ENCODE measurements at regions not wholly inside any gene's neighbourhood (a gene's known extent, or its start where the extent isn't known, plus 50 kb on each side); places are given as distances from the start of the nearest gene placed in this dataset.

- Histone ChIP-seq H2AFZ (ENCODE audit: low read depth, low read length) (no peak overlapping the region), H3K4me3 (ENCODE audit: low read length) (no peak overlapping the region), H3K4me2 (ENCODE audit: low read length) (peak overlapping the region; percentile 11; the same call in 1 of the 2 replicates), H3K27ac (ENCODE audit: low read length) (no peak overlapping the region), H3K9ac (ENCODE audit: low read length) (no peak overlapping the region), H3K36me3 (replicated peaks; ENCODE audit: low read depth, low read length) (no peaks in the 10 kb centered on the region), H3K27me3 (ENCODE audit: low read depth, low read length) (peaks cover 6% of the 10 kb centered on the region; the same call in 1 of the 2 replicates), H3K4me1 (ENCODE audit: low read length) (peaks cover 11% of the 10 kb centered on the region; the same call in 1 of the 2 replicates), H3K9me3 (ENCODE audit: insufficient read depth, low read length) (no peaks in the 10 kb centered on the region), H3K79me2 (ENCODE audit: low read length) (peaks cover 24% of the 10 kb centered on the region), H4K20me1 (ENCODE audit: insufficient read depth, low read length) (peaks cover 52% of the 10 kb centered on the region)
- TF ChIP-seq EZH2phosphoT487 (IDR thresholded peaks at IDR 0.05; ENCODE audit: low read depth), result no peak
- TF ChIP-seq CTCF (IDR thresholded peaks at IDR 0.05; ENCODE audit: low read depth, low read length), result no peak
Measured at GRCh38 chr2:134127496-134127895, 126.4 kb upstream of the MGAT5 start.

GRCh38 chr2:134128746-134129145, 125.1 kb upstream of the MGAT5 start:
- Histone ChIP-seq H2AFZ (ENCODE audit: low read depth, low read length) (no peak overlapping the region), H3K9ac (ENCODE audit: low read length) (no peak overlapping the region), H3K4me3 (ENCODE audit: low read length) (no peak overlapping the region), H3K36me3 (replicated peaks; ENCODE audit: low read depth, low read length) (no peaks in the 10 kb centered on the region), H3K4me1 (ENCODE audit: low read length) (peaks cover 11% of the 10 kb centered on the region; the same call in 1 of the 2 replicates), H3K79me2 (ENCODE audit: low read length) (peaks cover 15% of the 10 kb centered on the region), H3K27ac (ENCODE audit: low read length) (no peak overlapping the region), H3K9me3 (ENCODE audit: insufficient read depth, low read length) (no peaks in the 10 kb centered on the region), H4K20me1 (ENCODE audit: insufficient read depth, low read length) (peaks cover 41% of the 10 kb centered on the region), H3K27me3 (ENCODE audit: low read depth, low read length) (no peaks in the 10 kb centered on the region), H3K4me2 (ENCODE audit: low read length) (no peak overlapping the region)
- TF ChIP-seq EZH2phosphoT487 (IDR thresholded peaks at IDR 0.05; ENCODE audit: low read depth), result no peak
- no peak for TF ChIP-seq CTCF (IDR thresholded peaks at IDR 0.05; ENCODE audit: low read depth, low read length)

- Histone ChIP-seq H3K79me2 (ENCODE audit: low read length) (peaks cover 7% of the 10 kb centered on the region), H3K4me2 (ENCODE audit: low read length) (no peak overlapping the region)
- TF ChIP-seq EZH2phosphoT487 (IDR thresholded peaks at IDR 0.05; ENCODE audit: low read depth) (no peak), CTCF (IDR thresholded peaks at IDR 0.05; ENCODE audit: low read depth, low read length) (no peak)
Measured at GRCh38 chr2:134129900-134130537, 123.9 kb upstream of the MGAT5 start.

GRCh38 chr2:134131681-134132489, 122.0 kb upstream of the MGAT5 start:
- Histone ChIP-seq H4K20me1 (ENCODE audit: insufficient read depth, low read length) (peaks cover 19% of the 10 kb centered on the region), H3K4me3 (ENCODE audit: low read length) (no peak overlapping the region), H3K9ac (ENCODE audit: low read length) (no peak overlapping the region), H3K36me3 (replicated peaks; ENCODE audit: low read depth, low read length) (no peaks in the 10 kb centered on the region), H3K4me2 (ENCODE audit: low read length) (no peak overlapping the region), H3K27ac (ENCODE audit: low read length) (no peak overlapping the region), H3K9me3 (ENCODE audit: insufficient read depth, low read length) (no peaks in the 10 kb centered on the region), H3K4me1 (ENCODE audit: low read length) (peaks cover 9% of the 10 kb centered on the region; the same call in 1 of the 2 replicates), H2AFZ (ENCODE audit: low read depth, low read length) (no peak overlapping the region), H3K27me3 (ENCODE audit: low read depth, low read length) (no peaks in the 10 kb centered on the region), H3K79me2 (ENCODE audit: low read length) (peaks cover 7% of the 10 kb centered on the region)
- no peak for TF ChIP-seq CTCF (IDR thresholded peaks at IDR 0.05; ENCODE audit: low read depth, low read length)
- TF ChIP-seq EZH2phosphoT487 (IDR thresholded peaks at IDR 0.05; ENCODE audit: low read depth), result no peak

More at GRCh38 chr2:134129900-134130537, 123.9 kb upstream of the MGAT5 start:
- H3K4me3 ChIP-seq (ENCODE audit: low read length), result no peak overlapping the region
- H3K36me3 ChIP-seq (replicated peaks; ENCODE audit: low read depth, low read length), result no peaks in the 10 kb centered on the region
- no peaks in the 10 kb centered on the region for H3K9me3 ChIP-seq (ENCODE audit: insufficient read depth, low read length)
- H3K27me3 ChIP-seq (ENCODE audit: low read depth, low read length), result no peaks in the 10 kb centered on the region
- H3K27ac ChIP-seq (ENCODE audit: low read length), result no peak overlapping the region
- H3K9ac ChIP-seq (ENCODE audit: low read length), result no peak overlapping the region
- no peak overlapping the region for H2AFZ ChIP-seq (ENCODE audit: low read depth, low read length)
- H4K20me1 ChIP-seq (ENCODE audit: insufficient read depth, low read length), result peaks cover 30% of the 10 kb centered on the region
- H3K4me1 ChIP-seq (ENCODE audit: low read length), result peaks cover 11% of the 10 kb centered on the region; the same call in 1 of the 2 replicates

Measured in OCI-LY3 (cell line).